C4-2B (cell line): ENCODE measurements at regions not wholly inside any gene's neighbourhood (a gene's known extent, or its start where the extent isn't known, plus 50 kb on each side); places are given as distances from the start of the nearest gene placed in this dataset.

Experiments
- H3K27ac ChIP-seq: fragments of 450-650 bp; 2 replicates; pipeline ENCODE4 v1.5.1; 2017
- CTCF ChIP-seq: fragments of 450-650 bp; conservative IDR thresholded peaks from 2 replicates; pipeline ENCODE4 v1.5.1; 2017; ENCODE audit warnings: mild to moderate bottlenecking
- ZFX ChIP-seq: fragments of 450-650 bp; IDR thresholded peaks from 2 replicates; pipeline ENCODE4 v1.6.1; 2017

- TF ChIP-seq CTCF (no peak), ZFX (no peak)
- no peak overlapping the region for H3K27ac ChIP-seq
These were observed 411.4 kb downstream of the CCDC91 start for GRCh38 chr12:28601570-28602058.

- H3K27ac ChIP-seq: no peak overlapping the region
- TF ChIP-seq ZFX: no peak
- no peak for TF ChIP-seq CTCF
These were observed 412.5 kb downstream of the CCDC91 start for GRCh38 chr12:28602786-28603185.

- H3K27ac ChIP-seq: no peak overlapping the region
- no peak for TF ChIP-seq CTCF
- no peak for TF ChIP-seq ZFX
These were observed 413.0 kb downstream of the CCDC91 start for GRCh38 chr12:28603239-28603638.

GRCh38 chr12:28603801-28604200, 413.5 kb downstream of the CCDC91 start:
- TF ChIP-seq ZFX (no peak), CTCF (no peak)
- no peak overlapping the region for H3K27ac ChIP-seq

- H3K27ac ChIP-seq: no peak overlapping the region
- no peak for TF ChIP-seq CTCF
- TF ChIP-seq ZFX: no peak
These were observed 414.0 kb downstream of the CCDC91 start for GRCh38 chr12:28604240-28604639.

GRCh38 chr12:28606967-28607557, 416.8 kb downstream of the CCDC91 start:
- H3K27ac ChIP-seq: no peak overlapping the region
- TF ChIP-seq ZFX (no peak), CTCF (no peak)

- H3K27ac ChIP-seq: no peak overlapping the region
- no peak for TF ChIP-seq CTCF
- no peak for TF ChIP-seq ZFX
These were observed 420.3 kb downstream of the CCDC91 start for GRCh38 chr12:28610401-28611114.
